K562 (cell line): ENCODE measurements at regions not wholly inside any gene's neighbourhood (a gene's known extent, or its start where the extent isn't known, plus 50 kb on each side); places are given as distances from the start of the nearest gene placed in this dataset.

Source experiments
- CREM ChIP-seq: IDR thresholded peaks from 2 replicates; pipeline ENCODE4 v1.6.1; 2014; ENCODE audit warnings: antibody characterized with exemption, low read depth
- ETV1 ChIP-seq: fragments of 450-650 bp; conservative IDR thresholded peaks from 2 replicates; pipeline ENCODE4 v1.6.1; 2016; ENCODE audit warnings: missing genetic modification characterization, control low read depth, low read depth, missing compliant biosample characterization
- FOS ChIP-seq: IDR thresholded peaks from 3 replicates; pipeline ENCODE4 v1.6.1; 2011; ENCODE audit not compliant: insufficient read length; ENCODE audit errors: extremely low read depth
- FOXJ3 ChIP-seq: sonication (generic); formaldehyde crosslinking; IDR thresholded peaks from 2 replicates; pipeline ENCODE4 v1.4.0; 2020; ENCODE audit warnings: mild to moderate bottlenecking, missing genetic modification reagents
- HNRNPLL ChIP-seq: fragments of 200-400 bp; formaldehyde crosslinking; IDR thresholded peaks from 2 replicates; pipeline ENCODE4 v1.6.1; 2017; ENCODE audit warnings: low read length, low read depth, mild to moderate bottlenecking; ENCODE audit not compliant: poor library complexity, severe bottlenecking
- MYC ChIP-seq, 2 experiments: fragments of 250-450 bp in 1 of 2; sonication (Bioruptor Pico) in 1 of 2; IDR thresholded peaks; 2 replicates each; pipeline versions ENCODE4 v1.5.1 to v1.6.1; 2012 to 2021; ENCODE audit warnings: low read depth in 2 of 2, borderline replicate concordance in 1 of 2, improper control_type of control experiment in 1 of 2, low read length in 1 of 2, mild to moderate bottlenecking in 1 of 2, moderate library complexity in 1 of 2
- RBM22 ChIP-seq: fragments of 200-400 bp; formaldehyde crosslinking; IDR thresholded peaks from 2 replicates; pipeline ENCODE4 v1.6.1; 2018; ENCODE audit warnings: low read length, low read depth; ENCODE audit not compliant: poor library complexity, severe bottlenecking
- STAT5A ChIP-seq: IDR thresholded peaks from 2 replicates; pipeline ENCODE4 v1.6.1; 2012; ENCODE audit warnings: low read length, inconsistent platforms, borderline replicate concordance
- TRIM24 ChIP-seq, 2 experiments: fragments of 450-650 bp; IDR thresholded peaks; 2 replicates each; pipeline ENCODE4 v1.6.1; 2016
- U2AF1 ChIP-seq: fragments of 200-400 bp; formaldehyde crosslinking; optimal IDR thresholded peaks from 2 replicates; pipeline ENCODE3; 2017; ENCODE audit warnings: mild to moderate bottlenecking, low read depth, low read length, moderate library complexity
- U2AF2 ChIP-seq: fragments of 200-400 bp; formaldehyde crosslinking; optimal IDR thresholded peaks from 2 replicates; pipeline ENCODE3; 2017; ENCODE audit warnings: low read depth, mild to moderate bottlenecking, low read length
- TF ChIP-seq, protein P1 (sequence below): sonication (generic); formaldehyde crosslinking; IDR thresholded peaks from 2 replicates; pipeline ENCODE4 v1.8.1; 2023; ENCODE audit warnings: mild to moderate bottlenecking, missing genetic modification reagents
- TF ChIP-seq, protein P2 (sequence below): fragments of 450-650 bp; formaldehyde crosslinking; conservative IDR thresholded peaks from 2 replicates; pipeline ENCODE4 v1.4.0; 2022; ENCODE audit warnings: mild to moderate bottlenecking, missing genetic modification characterization

DNA sequence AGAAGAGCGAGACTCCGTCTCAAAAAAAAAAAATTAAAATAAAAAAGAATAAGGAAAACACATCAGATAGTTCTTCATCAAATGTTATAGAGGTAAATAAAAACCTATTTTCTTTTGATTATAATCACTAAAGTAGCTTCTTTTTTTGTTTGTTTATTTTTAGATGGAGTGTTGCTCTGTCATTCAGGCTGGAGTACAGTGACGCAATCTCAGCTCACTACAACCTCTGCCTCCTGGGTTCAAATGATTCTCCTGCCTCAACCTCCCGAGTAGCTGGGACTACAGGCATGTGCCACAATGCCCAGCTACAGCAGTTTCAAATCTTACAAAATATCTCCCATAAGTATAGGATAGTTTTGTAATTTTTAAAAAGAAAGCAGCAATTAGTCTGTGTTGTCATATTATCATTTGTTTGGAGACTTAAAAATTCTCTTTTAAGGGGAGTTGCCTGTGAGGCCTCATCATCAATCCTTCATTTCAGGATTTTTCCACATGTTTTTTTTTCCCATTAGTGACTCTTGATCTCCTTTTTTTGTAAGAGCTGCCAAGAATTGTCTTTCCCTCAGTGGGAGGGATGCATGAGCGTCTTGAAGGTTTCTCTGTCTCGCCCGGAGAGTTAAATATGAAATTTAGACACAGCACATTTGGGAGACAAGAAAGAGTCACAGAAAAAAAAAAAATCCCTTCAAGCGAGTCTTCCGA is 275.9 kb downstream of the CDCA7 start:
- TF ChIP-seq MYC (IDR thresholded peaks at IDR 0.05; ENCODE audit: low read depth, low read length) (no peak), MYC (CRISPR knock-in tag; IDR thresholded peaks at IDR 0.05; ENCODE audit: borderline replicate concordance, low read depth) (no peak), U2AF1 (no peak), U2AF2 (no peak), FOS (no peak), RBM22 (no peak), HNRNPLL (no peak), FOXJ3 (no peak), STAT5A (no peak), ETV1 (tag) (no peak), TRIM24 (IDR thresholded peaks at IDR 0.05) (no peak), CREM (no peak)
- TF ChIP-seq, protein P1, sequence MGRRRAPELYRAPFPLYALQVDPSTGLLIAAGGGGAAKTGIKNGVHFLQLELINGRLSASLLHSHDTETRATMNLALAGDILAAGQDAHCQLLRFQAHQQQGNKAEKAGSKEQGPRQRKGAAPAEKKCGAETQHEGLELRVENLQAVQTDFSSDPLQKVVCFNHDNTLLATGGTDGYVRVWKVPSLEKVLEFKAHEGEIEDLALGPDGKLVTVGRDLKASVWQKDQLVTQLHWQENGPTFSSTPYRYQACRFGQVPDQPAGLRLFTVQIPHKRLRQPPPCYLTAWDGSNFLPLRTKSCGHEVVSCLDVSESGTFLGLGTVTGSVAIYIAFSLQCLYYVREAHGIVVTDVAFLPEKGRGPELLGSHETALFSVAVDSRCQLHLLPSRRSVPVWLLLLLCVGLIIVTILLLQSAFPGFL (CRISPR knock-in tag), result no peak
- TF ChIP-seq, protein P2, sequence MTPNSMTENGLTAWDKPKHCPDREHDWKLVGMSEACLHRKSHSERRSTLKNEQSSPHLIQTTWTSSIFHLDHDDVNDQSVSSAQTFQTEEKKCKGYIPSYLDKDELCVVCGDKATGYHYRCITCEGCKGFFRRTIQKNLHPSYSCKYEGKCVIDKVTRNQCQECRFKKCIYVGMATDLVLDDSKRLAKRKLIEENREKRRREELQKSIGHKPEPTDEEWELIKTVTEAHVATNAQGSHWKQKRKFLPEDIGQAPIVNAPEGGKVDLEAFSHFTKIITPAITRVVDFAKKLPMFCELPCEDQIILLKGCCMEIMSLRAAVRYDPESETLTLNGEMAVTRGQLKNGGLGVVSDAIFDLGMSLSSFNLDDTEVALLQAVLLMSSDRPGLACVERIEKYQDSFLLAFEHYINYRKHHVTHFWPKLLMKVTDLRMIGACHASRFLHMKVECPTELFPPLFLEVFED (CRISPR knock-in tag), result no peak
